Keratinocyte (primary cell): ENCODE measurements at regions not wholly inside any gene's neighbourhood (a gene's known extent, or its start where the extent isn't known, plus 50 kb on each side); places are given as distances from the start of the nearest gene placed in this dataset.
A peak's percentile ranks its signal among the peaks of the same experiment; 100 is the strongest.

Source experiments
- DNase-seq: peaks from one replicate; pipeline ENCODE4 v3.0.0-alpha.2; 2011; ENCODE audit warnings: low read depth, missing footprints, low spot score
- FAIRE-seq: peaks from 2 replicates; lab custom pipeline; 2011; peaks lifted over from hg19 to GRCh38; lab: Jason Lieb, UNC
- H2AFZ ChIP-seq: 2 replicates; pipeline ENCODE4 v1.6.0; 2012; ENCODE audit warnings: low read length, control low read depth, inconsistent platforms; ENCODE audit not compliant: control insufficient read depth
- H3K27ac ChIP-seq: 2 replicates; pipeline ENCODE4 v1.5.1; 2011; ENCODE audit warnings: low read length; ENCODE audit not compliant: control insufficient read depth, insufficient read depth
- H3K27me3 ChIP-seq: 3 replicates; pipeline ENCODE4 v1.6.0; 2011; ENCODE audit warnings: low read length; ENCODE audit not compliant: control insufficient read depth, insufficient read depth; ENCODE audit errors: extremely low read depth
- H3K36me3 ChIP-seq, 2 experiments: 2 replicates in 1 of 2; 3 replicates in 1 of 2; pipeline ENCODE4 v1.5.1; 2011; ENCODE audit warnings: low read length in 2 of 2, mild to moderate bottlenecking in 1 of 2; ENCODE audit not compliant: control insufficient read depth in 2 of 2, insufficient read depth in 2 of 2; ENCODE audit errors: extremely low read depth in 1 of 2
- H3K4me1 ChIP-seq: 3 replicates; pipeline ENCODE4 v1.5.1; 2011; ENCODE audit warnings: low read length; ENCODE audit not compliant: control insufficient read depth, insufficient read depth; ENCODE audit errors: extremely low read depth
- H3K4me2 ChIP-seq: 3 replicates; pipeline ENCODE4 v1.6.0; 2011; ENCODE audit warnings: low read depth, low read length; ENCODE audit not compliant: control insufficient read depth, insufficient read depth; ENCODE audit errors: extremely low read depth
- H3K4me3 ChIP-seq, 3 experiments: fragments of 200-600 bp in 1 of 3; sonication (generic) in 1 of 3; 2 replicates in 2 of 3; 3 replicates in 1 of 3; pipeline ENCODE4 v1.5.1; 2011 to 2016; ENCODE audit warnings: low read length in 3 of 3, mild to moderate bottlenecking in 3 of 3, control low read depth in 2 of 3, inconsistent platforms in 1 of 3, low read depth in 1 of 3, mixed read lengths in 1 of 3, mixed run types in 1 of 3, moderate library complexity in 1 of 3; ENCODE audit not compliant: control insufficient read depth in 2 of 3, insufficient read depth in 2 of 3; ENCODE audit errors: extremely low read depth in 1 of 3
- H3K79me2 ChIP-seq: 2 replicates; pipeline ENCODE4 v1.6.0; 2012; ENCODE audit warnings: low read length; ENCODE audit not compliant: control insufficient read depth, insufficient read depth
- H3K9ac ChIP-seq: 3 replicates; pipeline ENCODE4 v1.6.0; 2011; ENCODE audit warnings: low read length; ENCODE audit not compliant: control insufficient read depth, insufficient read depth; ENCODE audit errors: extremely low read depth
- H3K9me1 ChIP-seq: 3 replicates; pipeline ENCODE4 v1.6.0; 2011; ENCODE audit warnings: low read length; ENCODE audit not compliant: control insufficient read depth, insufficient read depth; ENCODE audit errors: extremely low read depth
- H3K9me3 ChIP-seq: 2 replicates; pipeline ENCODE4 v1.5.1; 2012; ENCODE audit warnings: low read depth, low read length; ENCODE audit not compliant: control insufficient read depth
- H4K20me1 ChIP-seq: 3 replicates; pipeline ENCODE4 v1.6.0; 2011; ENCODE audit warnings: low read length; ENCODE audit not compliant: control insufficient read depth, insufficient read depth; ENCODE audit errors: extremely low read depth
- EZH2 ChIP-seq: IDR thresholded peaks from one replicate; pipeline ENCODE4 v1.6.1; 2012; ENCODE audit warnings: inconsistent platforms, mild to moderate bottlenecking, low read length, moderate library complexity
- dilution Hi-C: fragments of 300-500 bp; cut with MboI; formaldehyde crosslinking; loops from one replicate; pipeline ENCODE4 v1.7.0; 2020; ENCODE audit warnings: low sequenced_read_pairs; ENCODE audit not compliant: extremely low pct_ligation_motif_present
- TF ChIP-seq, protein P1 (sequence below), 3 experiments: IDR thresholded peaks in 1 of 3; conservative IDR thresholded peaks in 1 of 3; optimal IDR thresholded peaks in 1 of 3; 2 replicates in 2 of 3; 3 replicates in 1 of 3; pipeline versions ENCODE3 to v1.5.1; 2011; ENCODE audit warnings: low read length in 3 of 3, mild to moderate bottlenecking in 3 of 3, moderate library complexity in 2 of 3, control low read depth in 1 of 3, inconsistent platforms in 1 of 3; ENCODE audit not compliant: insufficient read depth in 2 of 3; ENCODE audit errors: extremely low read depth in 1 of 3

DNA sequence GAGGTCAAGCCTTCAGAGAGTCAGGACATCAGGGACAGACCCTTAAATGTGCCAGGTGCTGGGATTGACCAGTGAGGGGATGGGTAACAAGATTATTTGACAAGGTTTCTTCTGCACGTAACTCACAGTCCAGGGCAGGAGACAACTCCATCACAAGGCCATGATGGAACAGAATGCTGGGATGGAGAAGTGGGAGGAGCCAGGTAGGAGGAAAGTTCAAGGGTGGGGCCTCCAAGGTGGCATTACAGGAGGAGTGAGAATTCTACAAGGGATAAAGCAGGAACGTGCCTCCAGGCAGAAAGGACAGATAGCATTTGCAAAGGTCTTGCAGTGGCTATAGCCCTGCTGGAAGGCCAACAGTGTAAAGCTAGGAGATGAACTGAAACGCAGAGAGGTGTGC is 102.2 kb downstream of the FGF18 start:
- no peaks in the 10 kb centered on the region for H3K36me3 ChIP-seq
- peaks cover 5% of the 10 kb centered on the region for H3K27me3 ChIP-seq
- no peaks in the 10 kb centered on the region for H3K79me2 ChIP-seq
- H3K9me3 ChIP-seq: no peaks in the 10 kb centered on the region
- no peaks in the 10 kb centered on the region for H3K9me1 ChIP-seq
- DNase-seq (peak; percentile 32), FAIRE-seq (peak; percentile 93)
- H4K20me1 ChIP-seq: no peaks in the 10 kb centered on the region
- H3K27ac ChIP-seq: peak overlapping the region; percentile 11
- H3K4me1 ChIP-seq: peaks cover 26% of the 10 kb centered on the region
- peak overlapping the region; percentile 63 for H3K4me2 ChIP-seq
- peak overlapping the region; percentile 59 for H2AFZ ChIP-seq
- H3K9ac ChIP-seq: no peak overlapping the region
- no peak for TF ChIP-seq EZH2
- TF ChIP-seq, protein P1, sequence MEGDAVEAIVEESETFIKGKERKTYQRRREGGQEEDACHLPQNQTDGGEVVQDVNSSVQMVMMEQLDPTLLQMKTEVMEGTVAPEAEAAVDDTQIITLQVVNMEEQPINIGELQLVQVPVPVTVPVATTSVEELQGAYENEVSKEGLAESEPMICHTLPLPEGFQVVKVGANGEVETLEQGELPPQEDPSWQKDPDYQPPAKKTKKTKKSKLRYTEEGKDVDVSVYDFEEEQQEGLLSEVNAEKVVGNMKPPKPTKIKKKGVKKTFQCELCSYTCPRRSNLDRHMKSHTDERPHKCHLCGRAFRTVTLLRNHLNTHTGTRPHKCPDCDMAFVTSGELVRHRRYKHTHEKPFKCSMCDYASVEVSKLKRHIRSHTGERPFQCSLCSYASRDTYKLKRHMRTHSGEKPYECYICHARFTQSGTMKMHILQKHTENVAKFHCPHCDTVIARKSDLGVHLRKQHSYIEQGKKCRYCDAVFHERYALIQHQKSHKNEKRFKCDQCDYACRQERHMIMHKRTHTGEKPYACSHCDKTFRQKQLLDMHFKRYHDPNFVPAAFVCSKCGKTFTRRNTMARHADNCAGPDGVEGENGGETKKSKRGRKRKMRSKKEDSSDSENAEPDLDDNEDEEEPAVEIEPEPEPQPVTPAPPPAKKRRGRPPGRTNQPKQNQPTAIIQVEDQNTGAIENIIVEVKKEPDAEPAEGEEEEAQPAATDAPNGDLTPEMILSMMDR (optimal IDR thresholded peaks at IDR 0.05 in 1 of 3, IDR thresholded peaks at IDR 0.05 in 1 of 3, conservative IDR thresholded peaks at IDR 0.05 in 1 of 3; ENCODE audit: extremely low read depth in 1 of 3, insufficient read depth in 2 of 3, low read length in 3 of 3): no peak
- H3K4me3 ChIP-seq: no peak overlapping the region
- dilution Hi-C loops: no loop called here

DNA sequence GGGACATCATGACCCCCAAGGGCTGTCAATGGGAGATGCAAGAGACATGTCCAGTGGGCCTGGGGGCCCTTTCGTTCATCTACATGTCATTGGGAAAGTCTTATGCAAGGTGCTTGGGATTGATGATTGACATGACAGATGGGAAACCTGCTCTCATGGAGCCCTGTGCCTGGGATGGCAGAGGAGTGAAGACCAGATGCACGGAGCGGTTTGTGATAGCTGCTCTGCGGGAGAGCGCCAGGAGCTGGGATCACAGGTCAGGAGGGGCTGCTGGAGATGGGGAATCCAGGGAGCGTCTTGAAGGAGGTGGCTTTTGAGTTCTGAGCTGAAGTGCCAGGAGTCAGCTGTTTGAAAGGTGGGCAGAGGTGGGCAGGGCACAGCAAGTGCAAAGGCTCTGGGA is 104.3 kb downstream of the FGF18 start:
- no peak overlapping the region for H3K9ac ChIP-seq
- H3K27ac ChIP-seq: no peak overlapping the region
- peaks cover 26% of the 10 kb centered on the region for H3K4me1 ChIP-seq
- no peaks in the 10 kb centered on the region for H3K36me3 ChIP-seq
- no peak for TF ChIP-seq EZH2
- TF ChIP-seq, protein P1 (optimal IDR thresholded peaks at IDR 0.05 in 1 of 3, IDR thresholded peaks at IDR 0.05 in 1 of 3, conservative IDR thresholded peaks at IDR 0.05 in 1 of 3; ENCODE audit: extremely low read depth in 1 of 3, insufficient read depth in 2 of 3, low read length in 3 of 3): no peak
- no peaks in the 10 kb centered on the region for H4K20me1 ChIP-seq
- H2AFZ ChIP-seq: no peak overlapping the region
- no peak overlapping the region for H3K4me3 ChIP-seq
- no peak for FAIRE-seq
- no peak for DNase-seq
- no peaks in the 10 kb centered on the region for H3K27me3 ChIP-seq
- H3K9me1 ChIP-seq: no peaks in the 10 kb centered on the region
- H3K79me2 ChIP-seq: no peaks in the 10 kb centered on the region
- dilution Hi-C loops: no loop called here
- H3K9me3 ChIP-seq: no peaks in the 10 kb centered on the region
- no peak overlapping the region for H3K4me2 ChIP-seq
